T1000 (cell line): ENCODE measurements at regions not wholly inside any gene's neighbourhood (a gene's known extent, or its start where the extent isn't known, plus 50 kb on each side); places are given as distances from the start of the nearest gene placed in this dataset.

Experiments
- DNase-seq: peaks from one replicate; lab custom pipeline; 2025; ENCODE audit warnings: mixed read lengths; lab: John Stamatoyannopoulos, UW

- DNase-seq, result no peak
These were observed 98.1 kb upstream of the TUT7 start for GRCh38 chr9:86452201-86452828.

- no peak for DNase-seq
These were observed 95.0 kb upstream of the TUT7 start for GRCh38 chr9:86449246-86449645.

- no peak for DNase-seq
These were observed 91.5 kb upstream of the TUT7 start for GRCh38 chr9:86445671-86446070.

GRCh38 chr9:86443992-86444391, 89.8 kb upstream of the TUT7 start:
- no peak for DNase-seq

GRCh38 chr9:86434039-86434726, 80.0 kb upstream of the TUT7 start:
- DNase-seq, result peak; percentile 56

GRCh38 chr9:86424251-86424891, 70.2 kb upstream of the TUT7 start:
- DNase-seq, result no peak

GRCh38 chr9:86413971-86414880, 60.0 kb upstream of the TUT7 start:
- DNase-seq, result no peak

GRCh38 chr9:86410281-86410680, 56.1 kb upstream of the TUT7 start:
- DNase-seq, result no peak

- DNase-seq, result no peak
These were observed 53.9 kb upstream of the TUT7 start for GRCh38 chr9:86408121-86408520.

GRCh38 chr9:86407022-86407421, 52.8 kb upstream of the TUT7 start:
- no peak for DNase-seq

GRCh38 chr9:86406366-86406765, 52.2 kb upstream of the TUT7 start:
- no peak for DNase-seq

- DNase-seq, result peak; percentile 28
These were observed 51.7 kb upstream of the TUT7 start for GRCh38 chr9:86405926-86406325.

GRCh38 chr9:86405086-86405491, 50.9 kb upstream of the TUT7 start:
- DNase-seq, result no peak
